ENCODE measurements at regions not wholly inside any gene's neighbourhood (a gene's known extent, or its start where the extent isn't known, plus 50 kb on each side); places are given as distances from the start of the nearest gene placed in this dataset.

DNA sequence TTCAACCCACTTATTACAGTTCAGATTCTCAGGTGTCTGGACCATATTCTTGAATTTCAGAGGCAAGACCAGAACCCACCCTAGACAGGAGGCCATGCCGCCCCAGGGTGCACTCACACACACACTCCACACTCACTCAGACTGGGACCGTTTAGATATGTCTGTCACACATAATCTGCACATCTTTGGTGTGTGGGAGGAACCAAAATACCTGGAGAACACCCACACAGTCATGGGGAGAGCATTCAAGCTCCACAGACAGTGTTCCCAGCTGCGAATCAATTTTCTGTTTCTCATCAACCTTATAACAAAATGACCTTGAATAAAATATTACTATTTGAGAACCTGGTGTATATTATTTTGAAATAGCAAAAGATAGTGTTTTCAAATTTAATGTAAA is 2353.0 kb downstream of the PCDH9 start:
- Histone ChIP-seq H3K4me3 (no peak overlapping the region), H3K9ac (no peak overlapping the region), H3K27ac (no peak overlapping the region), H3K27me3 (no peaks in the 10 kb centered on the region), H3K9me3 (no peaks in the 10 kb centered on the region), H3K4me1 (no peaks in the 10 kb centered on the region), H3K4me2 (no peak overlapping the region), H4K20me1 (no peaks in the 10 kb centered on the region), H3K36me3 (no peaks in the 10 kb centered on the region)
- no peak for TF ChIP-seq Cebpa-rat (IDR thresholded peaks at IDR 0.05)

DNA sequence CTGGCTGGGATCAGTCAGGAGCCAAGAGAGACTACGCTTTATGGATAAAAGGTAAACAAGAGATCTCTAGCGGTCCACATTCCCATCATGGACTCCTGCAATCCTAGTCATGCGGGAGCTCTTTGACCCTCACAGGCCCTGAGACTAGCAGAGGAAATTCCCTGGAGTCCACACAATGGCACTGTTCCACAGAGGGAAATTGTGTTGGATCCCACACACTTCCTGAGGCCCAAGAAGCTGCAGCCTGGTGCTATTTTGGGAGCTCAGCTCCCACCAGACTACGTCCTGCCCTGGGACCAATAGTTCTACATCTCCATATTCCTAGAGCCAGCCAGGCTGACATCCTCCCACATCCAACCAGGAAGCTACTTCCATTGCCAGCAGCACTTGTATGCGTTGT is 2358.4 kb downstream of the PCDH9 start:
- no peaks in the 10 kb centered on the region for H3K36me3 ChIP-seq
- H4K20me1 ChIP-seq = no peaks in the 10 kb centered on the region
- TF ChIP-seq Cebpa-rat (IDR thresholded peaks at IDR 0.05) = no peak
- H3K4me3 ChIP-seq = no peak overlapping the region
- H3K4me2 ChIP-seq = no peak overlapping the region
- H3K27ac ChIP-seq = no peak overlapping the region
- H3K4me1 ChIP-seq = no peaks in the 10 kb centered on the region
- no peaks in the 10 kb centered on the region for H3K27me3 ChIP-seq
- no peak overlapping the region for H3K9ac ChIP-seq
- no peaks in the 10 kb centered on the region for H3K9me3 ChIP-seq

DNA sequence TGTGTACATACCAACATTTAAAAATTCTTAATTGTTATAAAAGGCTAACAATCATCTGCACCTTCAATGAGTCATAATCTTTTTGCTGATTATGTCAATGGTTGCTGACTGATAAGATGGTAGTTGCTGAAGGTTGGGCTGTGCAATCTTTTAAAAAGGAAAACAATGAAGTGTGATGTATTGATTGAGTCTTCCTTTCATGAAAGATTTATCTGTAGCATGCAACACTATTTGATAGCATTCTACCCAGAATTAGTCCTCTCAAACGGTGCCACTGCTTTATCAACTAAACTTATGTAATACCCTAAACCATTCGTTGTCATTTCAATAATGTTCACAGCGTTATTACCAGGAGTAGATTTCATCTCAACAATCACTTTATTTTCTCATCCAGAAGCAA is 2360.6 kb downstream of the PCDH9 start:
- H3K27me3 ChIP-seq = no peaks in the 10 kb centered on the region
- H3K9ac ChIP-seq = no peak overlapping the region
- no peak overlapping the region for H3K4me2 ChIP-seq
- no peak for TF ChIP-seq Cebpa-rat (IDR thresholded peaks at IDR 0.05)
- no peaks in the 10 kb centered on the region for H3K36me3 ChIP-seq
- H3K27ac ChIP-seq = no peak overlapping the region
- no peak overlapping the region for H3K4me3 ChIP-seq
- no peaks in the 10 kb centered on the region for H3K9me3 ChIP-seq
- no peaks in the 10 kb centered on the region for H4K20me1 ChIP-seq
- no peaks in the 10 kb centered on the region for H3K4me1 ChIP-seq

DNA sequence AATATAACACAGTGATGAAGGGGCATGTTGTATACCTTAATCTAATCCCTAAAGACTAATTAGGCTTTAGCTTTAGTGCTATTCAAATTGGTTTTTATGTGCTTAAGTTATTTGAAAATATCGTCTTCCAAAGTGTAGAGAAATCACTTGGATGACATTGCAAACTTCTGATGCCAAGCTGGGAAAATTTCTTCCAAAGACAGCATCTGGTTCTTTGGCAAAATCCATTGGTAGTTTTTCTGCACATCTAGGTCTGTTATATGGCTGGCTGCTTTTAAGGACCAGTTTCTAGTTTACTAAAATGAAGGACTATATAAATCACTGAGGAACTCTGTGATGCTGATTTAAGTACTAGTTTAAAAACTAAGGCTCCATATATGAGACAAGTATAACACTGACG is 2362.3 kb downstream of the PCDH9 start:
- no peak overlapping the region for H3K9ac ChIP-seq
- TF ChIP-seq Cebpa-rat (IDR thresholded peaks at IDR 0.05) = no peak
- no peaks in the 10 kb centered on the region for H3K27me3 ChIP-seq
- H3K4me2 ChIP-seq = no peak overlapping the region
- H3K27ac ChIP-seq = no peak overlapping the region
- no peaks in the 10 kb centered on the region for H3K4me1 ChIP-seq
- no peaks in the 10 kb centered on the region for H4K20me1 ChIP-seq
- no peaks in the 10 kb centered on the region for H3K36me3 ChIP-seq
- no peak overlapping the region for H3K4me3 ChIP-seq
- H3K9me3 ChIP-seq = no peaks in the 10 kb centered on the region

DNA sequence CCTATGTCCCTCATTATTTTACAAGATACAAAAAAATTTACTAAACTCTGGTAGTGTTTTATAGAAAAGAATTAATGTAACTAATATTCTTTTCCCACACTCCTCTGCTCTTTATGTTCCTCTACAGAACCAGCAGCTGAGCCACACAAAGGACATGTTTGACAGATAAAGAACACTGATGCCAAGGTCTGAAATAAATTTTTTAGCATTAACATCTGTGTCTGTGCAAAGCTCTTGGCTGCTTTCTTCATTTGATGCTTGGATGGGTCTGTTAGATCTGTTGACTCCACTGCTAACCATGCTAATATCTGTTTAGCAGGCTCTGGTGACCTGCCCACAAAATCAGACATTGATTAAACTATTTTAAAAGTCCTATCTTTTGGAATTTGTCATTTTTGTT is 2363.8 kb downstream of the PCDH9 start:
- H3K9me3 ChIP-seq = no peaks in the 10 kb centered on the region
- H3K27me3 ChIP-seq = no peaks in the 10 kb centered on the region
- H3K4me2 ChIP-seq = no peak overlapping the region
- no peaks in the 10 kb centered on the region for H3K36me3 ChIP-seq
- H3K27ac ChIP-seq = no peak overlapping the region
- H3K4me3 ChIP-seq = no peak overlapping the region
- no peaks in the 10 kb centered on the region for H4K20me1 ChIP-seq
- no peak overlapping the region for H3K9ac ChIP-seq
- H3K4me1 ChIP-seq = no peaks in the 10 kb centered on the region
- no peak for TF ChIP-seq Cebpa-rat (IDR thresholded peaks at IDR 0.05)

DNA sequence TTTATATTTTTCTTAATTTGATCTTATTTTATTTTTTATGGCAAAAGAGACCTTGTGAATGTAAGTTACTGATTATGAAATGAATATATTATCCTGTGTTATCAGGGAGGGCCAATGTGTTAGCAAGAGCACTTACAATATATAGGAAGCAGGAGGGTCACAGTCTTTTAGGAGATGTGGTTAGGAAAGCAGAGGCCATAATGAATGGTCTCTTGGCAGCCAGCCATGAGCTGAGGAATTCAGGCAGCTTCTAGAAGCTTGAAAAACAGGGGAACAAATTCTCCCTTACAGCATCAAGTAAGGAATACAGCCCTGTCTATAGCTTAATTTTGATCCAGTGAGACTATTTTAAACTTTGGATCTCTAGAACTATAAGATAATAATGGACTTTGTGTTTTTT is 2374.6 kb downstream of the PCDH9 start:
- Histone ChIP-seq H4K20me1 (no peaks in the 10 kb centered on the region), H3K27ac (no peak overlapping the region), H3K36me3 (no peaks in the 10 kb centered on the region), H3K4me2 (no peak overlapping the region), H3K4me1 (no peaks in the 10 kb centered on the region), H3K27me3 (no peaks in the 10 kb centered on the region), H3K9me3 (no peaks in the 10 kb centered on the region), H3K9ac (no peak overlapping the region), H3K4me3 (no peak overlapping the region)
- TF ChIP-seq Cebpa-rat (IDR thresholded peaks at IDR 0.05) = no peak

DNA sequence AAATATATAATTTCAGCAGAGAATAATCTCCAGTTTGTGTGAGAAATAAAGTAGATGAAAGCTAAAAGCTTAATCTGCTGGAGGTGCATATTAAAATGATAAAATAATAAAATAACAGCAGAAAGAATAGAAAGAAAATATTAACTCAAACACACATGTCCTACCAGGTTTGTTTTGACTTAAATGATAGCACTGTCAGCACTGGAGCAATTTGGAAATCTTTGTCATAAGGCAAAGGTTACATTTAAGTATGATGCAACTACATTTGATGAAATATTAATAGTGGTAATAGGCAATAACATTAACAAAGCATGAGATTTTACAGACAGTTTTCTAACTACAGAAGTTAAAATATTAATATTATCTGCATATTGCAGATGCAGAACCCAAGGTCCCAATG is 2380.1 kb downstream of the PCDH9 start:
- no peaks in the 10 kb centered on the region for H3K27me3 ChIP-seq
- H3K36me3 ChIP-seq = no peaks in the 10 kb centered on the region
- TF ChIP-seq Cebpa-rat (IDR thresholded peaks at IDR 0.05) = no peak
- H3K4me2 ChIP-seq = no peak overlapping the region
- no peaks in the 10 kb centered on the region for H3K4me1 ChIP-seq
- H3K9me3 ChIP-seq = no peaks in the 10 kb centered on the region
- H3K9ac ChIP-seq = no peak overlapping the region
- no peak overlapping the region for H3K27ac ChIP-seq
- H4K20me1 ChIP-seq = no peaks in the 10 kb centered on the region
- no peak overlapping the region for H3K4me3 ChIP-seq

DNA sequence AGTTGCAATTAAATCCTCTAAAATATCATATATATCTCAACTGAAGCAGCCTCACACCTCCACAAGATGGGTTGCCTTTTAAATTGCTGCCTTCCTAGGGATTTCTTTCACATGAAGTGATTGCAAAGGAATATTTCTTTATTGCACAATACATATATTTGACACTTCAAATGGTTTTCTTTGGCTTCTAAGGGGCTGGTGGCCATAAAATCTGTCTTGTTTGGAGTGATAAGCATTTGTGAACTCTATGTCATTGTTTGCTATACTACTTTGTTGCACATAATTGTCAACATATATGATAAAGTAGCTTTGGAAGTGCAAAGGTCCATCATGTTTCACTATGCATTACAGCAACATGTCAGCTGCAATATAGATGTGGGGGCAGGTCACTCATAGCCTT is 2380.9 kb downstream of the PCDH9 start:
- H3K4me3 ChIP-seq = no peak overlapping the region
- H3K27me3 ChIP-seq = no peaks in the 10 kb centered on the region
- no peaks in the 10 kb centered on the region for H3K4me1 ChIP-seq
- H3K36me3 ChIP-seq = no peaks in the 10 kb centered on the region
- no peaks in the 10 kb centered on the region for H3K9me3 ChIP-seq
- no peak overlapping the region for H3K9ac ChIP-seq
- H3K27ac ChIP-seq = no peak overlapping the region
- TF ChIP-seq Cebpa-rat (IDR thresholded peaks at IDR 0.05) = no peak; the same call in 1 of the 2 replicates
- H3K4me2 ChIP-seq = no peak overlapping the region
- no peaks in the 10 kb centered on the region for H4K20me1 ChIP-seq

DNA sequence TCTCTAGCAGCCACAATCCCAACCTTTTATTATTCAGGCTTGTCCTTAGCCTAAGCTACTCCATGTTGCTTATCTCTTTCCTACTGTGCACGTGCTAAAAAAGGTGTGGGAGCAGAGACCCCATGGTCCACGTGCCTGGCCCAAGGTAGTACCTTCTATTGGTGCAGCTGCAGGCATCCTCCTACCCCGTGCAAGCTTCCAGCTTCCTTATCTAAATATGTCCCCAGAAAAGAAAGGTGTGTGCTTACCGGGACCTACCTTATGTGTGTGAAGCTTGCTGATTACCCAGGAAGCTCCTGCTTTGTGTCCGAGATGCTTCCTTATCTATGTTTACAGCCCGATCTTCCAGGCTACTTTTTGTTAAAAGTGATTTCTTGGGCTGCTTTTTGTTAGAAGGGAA is 2382.4 kb downstream of the PCDH9 start:
- H3K27me3 ChIP-seq = no peaks in the 10 kb centered on the region
- no peak overlapping the region for H3K27ac ChIP-seq
- no peak for TF ChIP-seq Cebpa-rat (IDR thresholded peaks at IDR 0.05)
- H3K36me3 ChIP-seq = no peaks in the 10 kb centered on the region
- H3K4me1 ChIP-seq = no peaks in the 10 kb centered on the region
- no peak overlapping the region for H3K9ac ChIP-seq
- no peak overlapping the region for H3K4me2 ChIP-seq
- H3K9me3 ChIP-seq = no peaks in the 10 kb centered on the region
- no peaks in the 10 kb centered on the region for H4K20me1 ChIP-seq
- H3K4me3 ChIP-seq = no peak overlapping the region

- H3K4me2 ChIP-seq = no peak overlapping the region
- H3K9ac ChIP-seq = no peak overlapping the region
- H3K4me3 ChIP-seq = no peak overlapping the region
- H3K27me3 ChIP-seq = no peaks in the 10 kb centered on the region
- no peak for TF ChIP-seq Cebpa-rat (IDR thresholded peaks at IDR 0.05)
- no peaks in the 10 kb centered on the region for H3K4me1 ChIP-seq
- H3K27ac ChIP-seq = no peak overlapping the region
- no peaks in the 10 kb centered on the region for H3K9me3 ChIP-seq
- H3K36me3 ChIP-seq = no peaks in the 10 kb centered on the region
- H4K20me1 ChIP-seq = no peaks in the 10 kb centered on the region
Measured at GRCh38 chr13:64845110-64845509, 2385.0 kb downstream of the PCDH9 start.

GRCh38 chr13:64819081-64819480 is 2411.1 kb downstream of the PCDH9 start:
- no peaks in the 10 kb centered on the region for H3K27me3 ChIP-seq
- H4K20me1 ChIP-seq = no peaks in the 10 kb centered on the region
- no peaks in the 10 kb centered on the region for H3K36me3 ChIP-seq
- no peak overlapping the region for H3K4me2 ChIP-seq
- H3K9ac ChIP-seq = no peak overlapping the region
- no peaks in the 10 kb centered on the region for H3K4me1 ChIP-seq
- H3K9me3 ChIP-seq = no peaks in the 10 kb centered on the region
- TF ChIP-seq Cebpa-rat (IDR thresholded peaks at IDR 0.05) = no peak
- no peak overlapping the region for H3K4me3 ChIP-seq
- H3K27ac ChIP-seq = no peak overlapping the region

Measured in BLaER1 (cell line).